B cell (primary cell): ENCODE measurements at regions not wholly inside any gene's neighbourhood (a gene's known extent, or its start where the extent isn't known, plus 50 kb on each side); places are given as distances from the start of the nearest gene placed in this dataset.

ENCODE experiments used
- ATAC-seq: fragments of 200-7000 bp; cut with Tn5 transposase; one replicate; pipeline ENCODE4 v1.10.0; 2021; ENCODE audit warnings: low read depth, mild to moderate bottlenecking, moderate number of reproducible peaks, moderate library complexity
- CTCF ChIA-PET: fragments of 350-600 bp; sonication (Branson Sonifier 250); formaldehyde crosslinking; loops from one replicate; lab custom pipeline; 2021; ENCODE audit warnings: antibody characterized with exemption, inconsistent platforms; lab: Charles Lee
- POLR2A ChIA-PET: fragments of 350-600 bp; sonication (Branson Sonifier 250); formaldehyde crosslinking; loops from one replicate; lab custom pipeline; 2021; ENCODE audit warnings: antibody characterized with exemption; lab: Charles Lee
- DNase-seq: peaks from one replicate; pipeline ENCODE4 v3.0.0; 2013
- H2AFZ ChIP-seq: 2 replicates; pipeline ENCODE4 v1.6.1; 2012; ENCODE audit warnings: mild to moderate bottlenecking, low read depth, low read length; ENCODE audit not compliant: insufficient read depth, poor library complexity, severe bottlenecking
- H3K27ac ChIP-seq, 2 donors: 1 replicate in 1 of 2; 2 replicates in 1 of 2; pipeline ENCODE4 v1.5.1; 2012 to 2013; ENCODE audit warnings: low read length in 2 of 2, mild to moderate bottlenecking in 2 of 2, moderate library complexity in 1 of 2
- H3K27me3 ChIP-seq, 4 experiments: fragments of 200-600 bp in 1 of 4; sonication (generic) in 1 of 4; replicated peaks in 1 of 4; 1 replicate in 2 of 4; 2 replicates in 2 of 4; pipeline versions ENCODE4 v1.6.1 to v1.7.0; 2013 to 2016; ENCODE audit warnings: low read length in 3 of 4, mild to moderate bottlenecking in 2 of 4, mixed read lengths in 1 of 4, moderate library complexity in 1 of 4; ENCODE audit not compliant: insufficient read depth in 4 of 4, control insufficient read depth in 3 of 4; ENCODE audit errors: control extremely low read depth in 1 of 4
- H3K36me3 ChIP-seq, 2 experiments: replicated peaks in 1 of 2; 1 replicate in 1 of 2; 2 replicates in 1 of 2; pipeline versions ENCODE4 v1.6.1 to v1.7.1; 2013; ENCODE audit warnings: low read length in 1 of 2; ENCODE audit not compliant: insufficient read depth in 2 of 2, control insufficient read depth in 1 of 2; ENCODE audit errors: control extremely low read depth in 1 of 2, extremely low read depth in 1 of 2
- H3K4me1 ChIP-seq, 2 donors: fragments of 200-600 bp in 1 of 2; sonication (generic) in 1 of 2; 1 replicate in 1 of 2; 2 replicates in 1 of 2; pipeline versions ENCODE4 v1.5.1 to v1.6.1; 2013 to 2017; ENCODE audit warnings: low read length in 2 of 2; ENCODE audit not compliant: control insufficient read depth in 2 of 2, insufficient read depth in 2 of 2
- H3K4me2 ChIP-seq: replicated peaks from 2 replicates; pipeline ENCODE3; 2012; ENCODE audit warnings: mild to moderate bottlenecking, low read depth, low read length; ENCODE audit not compliant: poor library complexity, severe bottlenecking
- H3K4me3 ChIP-seq, 5 experiments: fragments of 200-600 bp in 1 of 5; sonication (generic) in 1 of 5; 1 replicate in 3 of 5; 2 replicates in 2 of 5; pipeline versions ENCODE4 v1.5.1 to v1.7.0; 2011 to 2016; ENCODE audit warnings: low read length in 4 of 5, mild to moderate bottlenecking in 4 of 5, low read depth in 2 of 5, control low read depth in 1 of 5, moderate library complexity in 1 of 5; ENCODE audit not compliant: insufficient read depth in 1 of 5; ENCODE audit errors: control extremely low read depth in 1 of 5, extremely low read depth in 1 of 5
- H3K79me2 ChIP-seq: fragments of 200-600 bp; sonication (generic); one replicate; pipeline ENCODE4 v1.6.0; 2016; ENCODE audit warnings: low read length; ENCODE audit not compliant: control insufficient read depth, insufficient read depth
- H3K9ac ChIP-seq: fragments of 200-600 bp; sonication (generic); 2 replicates; pipeline ENCODE4 v1.6.1; 2017; ENCODE audit warnings: mild to moderate bottlenecking, low read length, moderate library complexity
- H3K9me3 ChIP-seq, 3 donors: one replicate each; pipeline versions ENCODE4 v1.6.1 to v1.7.1; 2013; ENCODE audit warnings: low read length in 2 of 3; ENCODE audit not compliant: control insufficient read depth in 2 of 3, insufficient read depth in 1 of 3; ENCODE audit errors: control extremely low read depth in 1 of 3
- H4K20me1 ChIP-seq: 2 replicates; pipeline ENCODE4 v1.6.0; 2012; ENCODE audit warnings: mild to moderate bottlenecking, low read length; ENCODE audit not compliant: insufficient read depth, control insufficient read depth, poor library complexity, severe bottlenecking
- H3K27ac Mint-ChIP-seq: one replicate; pipeline ENCODE4 v1.8.0; 2021; ENCODE audit warnings: mixed read lengths
- H3K27me3 Mint-ChIP-seq: one replicate; pipeline ENCODE4 v1.8.0; 2021; ENCODE audit warnings: mixed read lengths
- H3K4me1 Mint-ChIP-seq: one replicate; pipeline ENCODE4 v1.8.0; 2021; ENCODE audit warnings: mixed read lengths
- H3K4me3 Mint-ChIP-seq: one replicate; pipeline ENCODE4 v1.8.0; 2021; ENCODE audit warnings: mixed read lengths
- H3K9me3 Mint-ChIP-seq: one replicate; pipeline ENCODE4 v1.8.0; 2022; ENCODE audit warnings: mixed read lengths; ENCODE audit not compliant: insufficient read depth
- EZH2 ChIP-seq: IDR thresholded peaks from 2 replicates; pipeline ENCODE4 v1.6.1; 2012; ENCODE audit warnings: borderline replicate concordance, low read depth, mild to moderate bottlenecking, moderate library complexity, low read length; ENCODE audit not compliant: insufficient read depth, poor library complexity, severe bottlenecking
- WGBS: methylation state at CpG from one replicate; pipeline ENCODE4 v1.1.5; 2013; ENCODE audit warnings: missing lambda C conversion rate; ENCODE audit not compliant: insufficient coverage; 5-methylcytosine and 5-hydroxymethylcytosine counted together
- intact Hi-C: fragments of 100-400 bp; cut with micrococcal nuclease; formaldehyde crosslinking; loops from one replicate; pipeline ENCODE4 v1.10.0; 2022
- TF ChIP-seq, protein P1 (sequence below): fragments of 200-600 bp; IDR thresholded peaks from one replicate; pipeline ENCODE4 v1.8.0; 2022; ENCODE audit warnings: antibody characterized with exemption, mild to moderate bottlenecking

DNA sequence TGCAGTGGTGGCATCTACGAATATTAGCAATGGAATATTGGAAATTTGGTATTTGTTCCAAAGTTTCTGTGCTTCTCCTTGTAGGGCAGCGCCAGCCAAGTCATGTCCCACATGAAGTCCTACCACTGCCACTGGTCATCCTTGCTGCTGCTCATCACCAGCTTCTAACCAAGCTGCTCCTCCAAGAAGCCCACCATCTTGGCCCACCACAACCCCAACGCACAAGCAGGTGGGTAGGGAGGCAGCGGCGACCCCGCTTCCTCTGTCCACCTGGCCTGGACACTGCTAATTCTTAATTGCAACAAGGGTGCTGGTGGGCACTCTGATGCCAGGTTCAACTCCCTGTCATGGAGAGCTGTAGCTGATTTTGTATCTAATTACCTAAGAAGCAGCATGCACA is 291.2 kb upstream of the LYPLAL1 start:
- no peak overlapping the region for H2AFZ ChIP-seq
- DNase-seq (no peak), ATAC-seq (no peak)
- H3K9me3 Mint-ChIP-seq, result peaks cover 3% of the 10 kb centered on the region
- no peak overlapping the region for H3K4me3 Mint-ChIP-seq
- no peaks in the 10 kb centered on the region for H4K20me1 ChIP-seq
- H3K36me3 ChIP-seq, result no peaks in the 10 kb centered on the region
- no peaks in the 10 kb centered on the region for H3K4me1 Mint-ChIP-seq
- WGBS, result 100% methylated on average over 2 of the region's 6 CpGs
- H3K9me3 ChIP-seq, result peaks cover 0 to 9% (median 0%) of the 10 kb centered on the region in 3 donors
- POLR2A ChIA-PET, result no interaction called here
- no peaks in the 10 kb centered on the region for H3K79me2 ChIP-seq
- H3K4me3 ChIP-seq, result no peak overlapping the region
- no peak overlapping the region for H3K27ac Mint-ChIP-seq
- no peak overlapping the region for H3K9ac ChIP-seq
- H3K27me3 Mint-ChIP-seq, result peaks cover 4% of the 10 kb centered on the region
- H3K27me3 ChIP-seq, result no peaks in the 10 kb centered on the region
- TF ChIP-seq, protein P1, sequence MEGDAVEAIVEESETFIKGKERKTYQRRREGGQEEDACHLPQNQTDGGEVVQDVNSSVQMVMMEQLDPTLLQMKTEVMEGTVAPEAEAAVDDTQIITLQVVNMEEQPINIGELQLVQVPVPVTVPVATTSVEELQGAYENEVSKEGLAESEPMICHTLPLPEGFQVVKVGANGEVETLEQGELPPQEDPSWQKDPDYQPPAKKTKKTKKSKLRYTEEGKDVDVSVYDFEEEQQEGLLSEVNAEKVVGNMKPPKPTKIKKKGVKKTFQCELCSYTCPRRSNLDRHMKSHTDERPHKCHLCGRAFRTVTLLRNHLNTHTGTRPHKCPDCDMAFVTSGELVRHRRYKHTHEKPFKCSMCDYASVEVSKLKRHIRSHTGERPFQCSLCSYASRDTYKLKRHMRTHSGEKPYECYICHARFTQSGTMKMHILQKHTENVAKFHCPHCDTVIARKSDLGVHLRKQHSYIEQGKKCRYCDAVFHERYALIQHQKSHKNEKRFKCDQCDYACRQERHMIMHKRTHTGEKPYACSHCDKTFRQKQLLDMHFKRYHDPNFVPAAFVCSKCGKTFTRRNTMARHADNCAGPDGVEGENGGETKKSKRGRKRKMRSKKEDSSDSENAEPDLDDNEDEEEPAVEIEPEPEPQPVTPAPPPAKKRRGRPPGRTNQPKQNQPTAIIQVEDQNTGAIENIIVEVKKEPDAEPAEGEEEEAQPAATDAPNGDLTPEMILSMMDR, result no peak
- TF ChIP-seq EZH2, result no peak
- H3K27ac ChIP-seq, result no peak overlapping the region
- H3K4me2 ChIP-seq, result no peak overlapping the region
- intact Hi-C loops, result no loop called here
- H3K4me1 ChIP-seq, result no peaks in the 10 kb centered on the region
- CTCF ChIA-PET, result no interaction called here

DNA sequence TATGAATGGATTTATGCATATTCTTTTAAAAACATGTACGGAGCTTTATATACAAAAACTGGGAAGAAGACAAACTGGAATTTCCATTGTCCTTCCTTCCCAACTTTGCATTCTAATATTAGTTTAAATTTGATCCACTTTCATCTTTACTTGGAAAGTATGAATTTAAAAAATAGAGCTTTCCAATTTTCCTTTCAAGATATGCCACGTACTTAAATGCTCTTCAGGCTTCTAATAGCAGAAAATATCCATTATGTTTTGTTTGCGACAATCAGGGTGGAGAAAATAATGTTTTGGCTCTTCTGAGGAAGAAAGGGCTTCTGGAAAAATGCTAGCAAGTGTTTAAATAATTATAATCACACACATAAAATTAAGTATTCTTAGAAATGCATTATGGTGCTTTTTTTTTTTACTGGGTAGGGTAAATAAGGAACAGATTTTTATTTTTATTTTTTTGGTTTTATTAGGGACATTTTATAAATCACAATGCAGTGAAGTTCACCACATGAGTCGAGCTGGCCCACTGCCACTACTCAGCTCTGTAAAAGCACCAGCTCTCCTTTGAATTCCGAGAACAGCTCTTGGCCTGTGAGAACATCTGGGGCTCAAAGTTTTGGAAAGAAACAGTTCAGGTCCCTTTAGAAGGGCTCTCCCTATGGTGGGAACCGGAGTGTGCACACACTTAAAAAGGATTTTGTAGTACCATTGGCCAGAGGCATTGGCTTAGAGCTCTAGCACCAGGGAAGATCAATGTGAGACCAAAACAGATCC is 287.4 kb upstream of the LYPLAL1 start:
- Histone ChIP-seq H3K79me2 (no peaks in the 10 kb centered on the region), H3K4me2 (no peak overlapping the region), H3K4me3 (no peak overlapping the region), H3K9me3 (peaks cover 0 to 9% (median 0%) of the 10 kb centered on the region in 3 donors), H3K9ac (no peak overlapping the region), H2AFZ (no peak overlapping the region), H3K27me3 (no peaks in the 10 kb centered on the region), H3K27ac (no peak overlapping the region), H3K36me3 (no peaks in the 10 kb centered on the region), H4K20me1 (no peaks in the 10 kb centered on the region), H3K4me1 (no peaks in the 10 kb centered on the region)
- Mint-ChIP-seq H3K27me3 (peaks cover 4% of the 10 kb centered on the region), H3K9me3 (peaks cover 3% of the 10 kb centered on the region), H3K27ac (no peak overlapping the region), H3K4me1 (no peaks in the 10 kb centered on the region), H3K4me3 (no peak overlapping the region)
- DNase-seq (no peak), ATAC-seq (no peak)
- intact Hi-C loops, result no loop called here
- no peak for TF ChIP-seq EZH2
- TF ChIP-seq, protein P1, result no peak
- ChIA-PET POLR2A (no interaction called here), CTCF (no interaction called here)
- 70% methylated on average over 3 of the region's 6 CpGs for WGBS
